Activated naive CD4-positive, alpha-beta T cell treated with anti-CD3 and anti-CD28 coated beads, Interleukin-2, amount 50 U/mL, for 72 hours (primary cell): ENCODE measurements at regions not wholly inside any gene's neighbourhood (a gene's known extent, or its start where the extent isn't known, plus 50 kb on each side); places are given as distances from the start of the nearest gene placed in this dataset.
"Not testable (repeated sequence)": the region's sequence is repeated elsewhere in the genome, so short reads cannot be mapped to it uniquely, and the experiment has no call there.

Source experiments
- ATAC-seq, 2 donors: fragments of 150-1000 bp; cut with Tn5 transposase; 2 replicates each; pipeline ENCODE4 v1.10.0; 2021; ENCODE audit warnings: mild to moderate bottlenecking in 2 of 2, moderate library complexity in 2 of 2
- DNase-seq, 2 donors: peaks; one replicate each; pipeline ENCODE4 v3.0.0; 2021 to 2022; ENCODE audit warnings: low spot score in 2 of 2
- H3K27ac Mint-ChIP-seq, 2 donors: one replicate each; pipeline ENCODE4 v1.8.0; 2022; ENCODE audit warnings: mild to moderate bottlenecking in 2 of 2, mixed read lengths in 2 of 2
- H3K36me3 Mint-ChIP-seq, 2 donors: one replicate each; pipeline ENCODE4 v1.8.0; 2022; ENCODE audit warnings: mixed read lengths in 2 of 2
- H3K9me3 Mint-ChIP-seq, 2 donors: one replicate each; pipeline ENCODE4 v1.8.0; 2022; ENCODE audit warnings: mixed read lengths in 2 of 2

DNA sequence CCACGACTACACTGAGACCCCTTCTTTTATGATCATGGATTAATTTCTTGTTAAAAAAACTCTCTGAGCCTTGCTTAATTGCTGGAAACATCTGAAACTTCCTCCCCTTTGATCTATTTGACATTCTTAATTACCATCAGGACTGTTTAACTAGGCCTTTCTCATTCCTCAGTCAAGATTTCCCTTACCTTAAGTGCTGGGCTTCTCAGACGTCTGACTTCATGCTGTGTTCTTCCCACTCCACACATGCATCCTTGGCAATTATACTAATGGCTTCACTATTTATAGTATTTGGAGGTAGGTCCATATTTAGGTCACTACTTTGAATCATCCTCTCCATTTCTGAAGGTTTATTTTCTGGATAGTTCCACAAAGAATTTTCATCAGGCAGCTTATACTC, 341.3 kb upstream of the TMPRSS15 start:
- ATAC-seq (no peak), DNase-seq (no peak)
- no peaks in the 10 kb centered on the region for H3K36me3 Mint-ChIP-seq
- peaks cover 13 to 14% of the 10 kb centered on the region in 2 donors for H3K9me3 Mint-ChIP-seq
- no peak overlapping the region for H3K27ac Mint-ChIP-seq

DNA sequence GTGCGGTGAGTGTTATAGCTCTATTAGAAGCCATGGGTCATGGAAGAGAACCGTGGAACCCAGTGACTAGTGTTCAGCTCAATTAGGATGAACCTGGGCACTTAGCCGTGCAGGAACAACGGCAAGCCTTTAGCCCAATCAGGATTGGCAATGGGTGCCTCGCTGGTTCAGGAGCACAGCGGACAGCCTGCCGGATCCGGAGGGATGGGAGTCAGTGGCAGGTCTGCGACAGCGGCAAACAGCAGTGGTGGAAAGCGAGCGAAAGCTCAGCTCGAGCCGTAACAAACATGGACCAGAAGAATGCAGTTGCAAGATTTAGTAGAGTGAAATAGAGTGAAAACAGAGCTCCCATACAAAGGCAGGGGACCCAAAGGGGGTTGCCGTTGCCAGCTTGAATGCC, 349.3 kb upstream of the TMPRSS15 start:
- H3K27ac Mint-ChIP-seq, ATAC-seq, DNase-seq, H3K36me3 Mint-ChIP-seq: not testable (repeated sequence)
- H3K9me3 Mint-ChIP-seq = peaks cover 4 to 11% of the 10 kb centered on the region in 2 donors

DNA sequence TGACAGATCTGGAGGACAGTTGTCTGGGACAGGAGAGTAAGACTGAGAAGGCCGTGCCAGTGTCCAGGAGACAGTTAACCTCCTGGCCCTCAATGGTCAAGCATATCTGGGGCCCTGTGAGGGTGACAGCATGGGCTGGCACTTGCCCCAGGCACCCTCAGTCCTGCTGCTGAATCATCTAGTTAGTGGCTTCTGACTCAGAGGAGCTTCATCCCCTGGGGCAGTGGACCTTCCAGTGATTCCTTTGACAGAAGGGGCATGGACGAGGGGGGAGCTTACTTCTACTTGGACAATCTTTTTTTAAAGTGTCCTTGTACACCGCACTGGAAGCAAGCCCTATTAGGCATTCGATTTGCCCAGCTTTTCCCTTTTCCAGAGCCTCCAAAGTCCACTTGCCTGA, 352.7 kb upstream of the TMPRSS15 start:
- DNase-seq, H3K36me3 Mint-ChIP-seq, ATAC-seq, H3K27ac Mint-ChIP-seq: not testable (repeated sequence)
- H3K9me3 Mint-ChIP-seq = peaks cover 3 to 10% of the 10 kb centered on the region in 2 donors

DNA sequence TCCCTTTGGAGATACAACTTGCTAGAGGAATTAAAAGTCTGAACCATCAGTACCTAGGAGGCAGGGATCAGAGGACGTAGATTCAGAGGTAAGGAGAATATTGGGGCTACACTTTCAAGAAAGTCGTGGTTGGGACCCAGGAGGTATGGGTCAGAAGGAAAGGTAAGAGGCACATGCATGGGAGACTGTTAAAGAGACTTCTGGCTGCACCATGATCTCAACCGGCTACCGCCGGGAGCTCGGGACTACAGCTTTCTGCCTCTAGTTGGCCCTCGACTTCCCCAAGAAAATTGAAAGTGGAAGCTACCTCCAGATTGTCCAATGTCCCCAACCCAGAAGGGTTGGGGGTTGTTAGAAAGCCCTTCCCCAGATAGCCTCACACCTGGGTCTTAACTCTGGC, 355.7 kb upstream of the TMPRSS15 start:
- ATAC-seq = no peak
- Mint-ChIP-seq H3K27ac (no peak overlapping the region), H3K36me3 (peaks cover 0 to 4% of the 10 kb centered on the region in 2 donors), H3K9me3 (peaks cover 7 to 10% of the 10 kb centered on the region in 2 donors)
- DNase-seq = no peak

DNA sequence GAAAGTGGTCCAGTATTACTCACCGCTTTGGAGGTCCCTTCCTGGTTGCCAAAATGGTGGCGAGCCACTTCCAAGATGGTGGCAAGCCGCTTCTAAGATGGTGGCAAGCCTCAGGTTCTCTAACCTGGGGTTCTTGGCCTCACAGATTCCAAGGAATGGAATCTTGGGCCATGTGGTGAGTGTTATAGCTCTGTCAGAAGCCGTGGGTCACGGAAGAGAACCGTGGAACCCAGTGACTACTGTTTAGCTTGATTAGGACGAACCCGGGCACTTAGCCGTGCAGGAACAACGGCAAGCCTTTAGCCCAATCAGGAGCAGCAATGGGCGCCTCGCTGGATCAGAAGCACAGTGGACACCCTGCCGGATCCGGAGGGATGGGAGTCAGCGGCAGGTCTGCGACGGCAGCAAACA, 356.2 kb upstream of the TMPRSS15 start:
- ATAC-seq = no peak
- Mint-ChIP-seq H3K36me3 (peaks cover 0 to 4% of the 10 kb centered on the region in 2 donors), H3K9me3 (peaks cover 7 to 10% of the 10 kb centered on the region in 2 donors), H3K27ac (no peak overlapping the region)
- DNase-seq = no peak

DNA sequence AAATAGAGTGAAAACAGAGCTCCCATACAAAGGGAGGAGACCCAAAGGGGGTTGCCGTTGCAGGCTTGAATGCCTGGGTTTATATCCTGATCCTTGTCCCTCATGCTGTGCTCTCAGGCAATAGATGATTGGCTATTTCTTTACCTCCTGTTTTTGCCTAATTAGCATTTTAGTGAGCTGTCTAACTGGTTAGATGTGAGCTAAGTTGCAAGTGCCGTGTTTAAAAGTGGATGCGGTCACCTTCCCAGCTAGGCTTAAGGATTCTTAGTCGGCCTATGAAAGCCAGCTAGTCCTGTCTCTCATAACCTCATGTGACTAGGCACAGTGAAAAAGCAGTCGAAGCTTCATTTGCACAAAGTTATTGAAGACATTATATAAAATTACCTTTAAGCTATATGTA, 356.7 kb upstream of the TMPRSS15 start:
- Mint-ChIP-seq H3K27ac (no peak overlapping the region), H3K9me3 (peaks cover 7 to 13% of the 10 kb centered on the region in 2 donors), H3K36me3 (peaks cover 0 to 4% of the 10 kb centered on the region in 2 donors)
- DNase-seq (no peak), ATAC-seq (no peak)

DNA sequence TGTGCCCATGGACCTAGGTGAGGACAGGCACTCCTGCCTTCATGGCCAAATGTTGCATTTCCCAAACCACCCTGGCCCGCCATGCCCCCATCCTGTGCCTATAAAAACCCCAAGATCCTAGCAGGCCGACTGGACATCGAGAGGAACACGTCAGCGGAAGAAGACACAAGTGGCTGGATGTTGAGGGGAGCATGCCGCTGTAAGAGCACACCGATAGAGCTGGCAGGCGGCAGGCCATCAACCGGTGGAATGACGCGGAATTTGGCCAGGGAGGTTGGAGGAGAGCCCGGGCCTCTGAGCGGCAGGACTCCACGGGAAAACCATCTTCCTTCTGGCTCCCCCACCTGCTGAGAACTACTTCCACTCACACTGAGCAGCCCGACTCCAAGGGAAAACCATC, 361.1 kb upstream of the TMPRSS15 start:
- Mint-ChIP-seq H3K36me3 (peaks cover 0 to 4% of the 10 kb centered on the region in 2 donors), H3K27ac (no peak overlapping the region)
- ATAC-seq = no peak

DNA sequence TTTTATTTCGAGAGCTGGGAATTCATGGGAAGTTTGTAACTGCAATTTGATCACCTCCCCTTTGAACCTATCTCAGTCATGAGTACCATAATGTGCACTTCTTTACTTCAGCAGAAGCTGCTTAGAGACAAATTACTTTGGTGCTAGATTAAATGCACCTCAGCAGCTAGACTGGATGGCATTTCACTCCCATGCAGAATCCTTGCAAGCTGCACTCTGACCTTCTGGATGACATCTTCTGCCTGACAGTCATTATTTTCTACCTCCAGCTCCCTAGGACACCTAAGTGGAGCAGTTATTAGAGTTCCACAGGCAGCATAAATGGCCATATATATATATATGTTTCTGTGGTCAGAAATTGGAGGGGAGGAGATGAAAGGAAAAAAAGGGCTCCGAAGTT, 366.0 kb upstream of the TMPRSS15 start:
- Mint-ChIP-seq H3K9me3 (peaks cover 12 to 16% of the 10 kb centered on the region in 2 donors), H3K27ac (no peak overlapping the region), H3K36me3 (no peaks in the 10 kb centered on the region)
- ATAC-seq (no peak), DNase-seq (no peak)

More for the DNA sequence above, 361.1 kb upstream of the TMPRSS15 start:
- peaks cover 10 to 13% of the 10 kb centered on the region in 2 donors for H3K9me3 Mint-ChIP-seq
- no peak for DNase-seq

DNA sequence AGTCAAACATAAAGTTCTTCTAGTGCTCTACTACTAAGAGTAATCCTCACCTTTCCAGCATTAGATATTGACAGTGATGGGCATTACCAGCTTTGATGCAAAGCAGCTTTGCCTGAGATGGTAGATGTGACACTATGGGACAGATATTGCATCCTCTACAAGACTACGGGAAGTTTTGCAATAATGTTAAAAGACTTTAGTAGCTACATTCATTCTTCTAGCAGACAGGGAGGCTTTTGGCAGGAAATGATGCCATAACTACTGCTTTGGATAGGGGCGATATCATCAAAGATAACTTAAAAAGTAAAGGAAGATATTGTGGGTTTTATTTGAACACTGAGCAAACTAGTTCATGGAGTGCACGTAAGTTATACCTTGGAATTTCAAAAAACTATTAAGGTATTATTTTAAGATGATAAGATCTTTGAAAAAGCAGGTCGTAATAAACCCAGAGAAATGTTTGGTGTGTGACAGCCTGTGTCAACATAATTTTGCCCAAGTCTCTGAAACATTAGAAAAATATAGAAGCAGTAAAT, 368.3 kb upstream of the TMPRSS15 start:
- no peak for ATAC-seq
- no peak for DNase-seq
- no peak overlapping the region for H3K27ac Mint-ChIP-seq
- peaks cover 6 to 9% of the 10 kb centered on the region in 2 donors for H3K9me3 Mint-ChIP-seq
- no peaks in the 10 kb centered on the region for H3K36me3 Mint-ChIP-seq

DNA sequence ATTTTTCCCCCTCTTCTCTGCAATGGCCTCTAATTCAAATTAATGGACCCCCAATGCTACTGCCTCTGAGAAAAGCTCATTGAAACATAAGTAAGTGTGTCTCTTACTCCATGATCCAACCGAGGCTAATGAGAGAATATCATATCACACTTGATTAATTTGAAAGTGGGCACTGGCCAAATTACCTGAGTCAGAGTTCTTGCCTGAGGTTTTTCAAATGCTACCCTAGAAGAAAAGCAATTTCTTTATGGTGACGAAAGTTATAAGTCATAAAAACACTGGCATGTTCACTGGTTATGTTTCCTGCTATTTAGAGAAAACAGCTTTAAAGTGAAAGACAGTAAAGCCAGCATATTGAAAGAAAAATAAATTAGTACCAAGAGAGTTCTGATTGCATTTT, 368.8 kb upstream of the TMPRSS15 start:
- no peak for ATAC-seq
- no peak for DNase-seq
- H3K9me3 Mint-ChIP-seq = peaks cover 6 to 9% of the 10 kb centered on the region in 2 donors
- no peak overlapping the region for H3K27ac Mint-ChIP-seq
- no peaks in the 10 kb centered on the region for H3K36me3 Mint-ChIP-seq

DNA sequence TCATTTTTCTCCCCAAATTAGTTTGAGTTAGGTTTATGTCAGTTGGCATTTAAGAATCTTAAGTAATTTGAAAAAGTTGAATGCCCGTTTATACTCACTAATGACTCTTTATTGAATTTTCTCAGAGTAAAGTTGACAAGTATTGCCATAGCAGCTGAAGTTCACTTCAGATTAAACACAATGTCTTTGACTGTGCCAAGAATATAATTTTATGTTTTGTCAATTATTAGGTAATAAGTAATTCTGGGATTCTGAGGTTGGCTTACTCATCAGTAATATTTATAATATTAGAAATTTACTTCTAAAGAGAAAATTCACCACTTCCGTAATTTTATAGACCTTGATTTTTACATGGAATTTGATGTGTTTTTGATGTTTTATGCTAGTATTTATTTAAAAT, 369.3 kb upstream of the TMPRSS15 start:
- no peak for ATAC-seq
- peaks cover 6 to 9% of the 10 kb centered on the region in 2 donors for H3K9me3 Mint-ChIP-seq
- no peak overlapping the region for H3K27ac Mint-ChIP-seq
- no peaks in the 10 kb centered on the region for H3K36me3 Mint-ChIP-seq
- DNase-seq = no peak

DNA sequence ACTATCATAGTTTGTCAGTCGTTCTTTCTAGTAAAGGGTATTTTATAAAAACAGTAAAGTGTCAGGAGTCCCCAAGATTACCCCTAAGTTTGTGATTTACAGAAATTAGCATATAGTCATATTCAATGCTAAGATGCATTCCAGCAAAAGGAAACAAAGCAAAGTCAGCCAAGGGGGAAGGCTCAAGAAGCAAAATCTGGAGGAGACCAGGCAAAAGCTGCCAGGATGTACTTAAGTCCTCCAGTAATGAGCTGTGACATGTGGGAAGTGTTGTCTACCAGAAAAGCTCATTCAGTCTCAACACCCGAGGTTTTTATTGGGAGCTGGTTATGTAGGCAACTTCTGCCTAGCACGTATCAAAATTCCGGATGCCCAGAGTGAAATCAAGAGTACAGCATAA, 373.4 kb upstream of the TMPRSS15 start:
- Mint-ChIP-seq H3K36me3 (no peaks in the 10 kb centered on the region), H3K27ac (no peak overlapping the region), H3K9me3 (peaks cover 16% of the 10 kb centered on the region in 2 donors)
- DNase-seq (no peak), ATAC-seq (no peak)

DNA sequence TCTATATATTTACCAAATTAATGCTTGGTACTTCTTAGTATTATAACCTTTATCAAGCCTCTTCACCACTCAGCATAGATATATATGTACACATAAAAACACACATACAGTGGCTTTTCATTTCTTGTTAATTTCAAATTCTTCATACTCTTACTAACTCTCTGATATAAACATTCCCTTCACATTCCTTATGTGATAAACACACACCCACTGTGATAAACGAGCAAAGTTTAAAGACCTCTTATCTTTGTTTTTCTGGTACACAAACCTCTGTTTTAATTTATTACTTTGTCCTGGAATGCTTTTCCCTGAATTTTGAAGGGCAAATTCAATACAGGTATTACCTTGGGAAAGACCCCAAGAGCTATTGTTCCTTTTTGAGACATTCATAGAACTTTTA, 379.1 kb upstream of the TMPRSS15 start:
- no peaks in the 10 kb centered on the region for H3K36me3 Mint-ChIP-seq
- H3K27ac Mint-ChIP-seq = no peak overlapping the region
- ATAC-seq (no peak), DNase-seq (no peak)
- peaks cover 8 to 17% of the 10 kb centered on the region in 2 donors for H3K9me3 Mint-ChIP-seq

DNA sequence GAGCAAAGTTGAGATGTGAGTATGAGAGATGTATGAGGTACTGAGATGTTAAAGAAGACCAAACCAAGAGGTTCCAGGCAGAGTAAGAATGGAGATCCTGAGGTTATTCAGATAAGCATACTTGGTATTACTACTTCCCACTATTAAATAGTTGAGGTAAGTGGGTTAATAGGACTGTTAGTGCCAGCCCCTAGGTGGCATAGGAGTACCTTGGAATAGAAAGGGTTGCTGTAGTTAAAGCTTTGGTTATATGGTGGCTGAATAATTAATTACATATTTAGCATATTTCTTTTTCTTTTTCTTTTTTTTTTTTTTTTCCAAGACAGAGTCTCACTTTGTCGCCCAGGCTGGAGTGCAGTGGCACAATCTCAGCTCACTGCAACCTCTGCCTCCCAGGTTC, 397.9 kb upstream of the TMPRSS15 start:
- Mint-ChIP-seq H3K36me3 (peaks cover 0 to 5% of the 10 kb centered on the region in 2 donors), H3K27ac (no peak overlapping the region), H3K9me3 (peaks cover 30 to 38% of the 10 kb centered on the region in 2 donors)
- no peak for DNase-seq
- no peak for ATAC-seq

DNA sequence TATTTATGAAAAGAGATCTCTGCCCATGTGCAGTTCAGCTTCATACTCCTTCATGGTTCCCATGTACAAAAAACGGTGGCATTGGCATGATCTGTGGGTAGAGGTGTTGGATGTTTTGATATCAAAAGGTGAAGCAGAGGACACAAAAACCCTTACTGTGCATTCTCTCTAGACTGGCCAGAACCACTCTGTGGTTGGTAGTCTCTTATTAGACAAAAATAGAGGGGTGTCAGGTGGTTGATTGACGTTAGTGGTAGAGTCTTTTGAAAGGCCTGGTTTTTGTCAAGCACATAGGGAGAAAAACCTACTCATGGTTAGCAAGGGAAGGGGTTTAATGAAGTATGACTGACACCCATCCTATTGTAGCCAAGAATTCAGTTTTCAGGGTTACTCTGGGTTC, 400.0 kb upstream of the TMPRSS15 start:
- ATAC-seq (no peak), DNase-seq (no peak)
- H3K27ac Mint-ChIP-seq = no peak overlapping the region
- peaks cover 0 to 5% of the 10 kb centered on the region in 2 donors for H3K36me3 Mint-ChIP-seq
- peaks cover 33 to 38% of the 10 kb centered on the region in 2 donors for H3K9me3 Mint-ChIP-seq

DNA sequence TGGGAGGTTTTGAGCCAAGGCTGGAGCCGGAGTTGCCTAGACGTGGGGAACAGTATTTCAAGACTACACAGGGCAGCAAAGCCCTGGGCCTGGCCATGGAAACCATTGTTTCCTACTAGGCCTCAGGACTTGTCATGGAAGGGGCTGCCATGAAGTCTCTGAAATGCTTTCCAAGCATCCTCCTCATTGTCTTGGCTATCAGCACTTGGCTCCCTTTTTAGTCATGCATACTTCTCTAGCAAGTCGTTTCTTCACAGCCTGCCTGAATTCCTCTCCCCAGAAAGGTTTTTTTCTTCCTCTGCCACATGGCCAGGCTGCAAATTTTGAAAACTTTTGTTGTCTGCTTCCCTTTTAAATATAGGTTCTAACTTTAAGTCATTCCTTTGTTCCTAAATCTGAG, 406.6 kb upstream of the TMPRSS15 start:
- peaks cover 34 to 40% of the 10 kb centered on the region in 2 donors for H3K9me3 Mint-ChIP-seq
- DNase-seq (no peak), ATAC-seq (no peak)
- H3K27ac Mint-ChIP-seq = no peak overlapping the region
- no peaks in the 10 kb centered on the region for H3K36me3 Mint-ChIP-seq

DNA sequence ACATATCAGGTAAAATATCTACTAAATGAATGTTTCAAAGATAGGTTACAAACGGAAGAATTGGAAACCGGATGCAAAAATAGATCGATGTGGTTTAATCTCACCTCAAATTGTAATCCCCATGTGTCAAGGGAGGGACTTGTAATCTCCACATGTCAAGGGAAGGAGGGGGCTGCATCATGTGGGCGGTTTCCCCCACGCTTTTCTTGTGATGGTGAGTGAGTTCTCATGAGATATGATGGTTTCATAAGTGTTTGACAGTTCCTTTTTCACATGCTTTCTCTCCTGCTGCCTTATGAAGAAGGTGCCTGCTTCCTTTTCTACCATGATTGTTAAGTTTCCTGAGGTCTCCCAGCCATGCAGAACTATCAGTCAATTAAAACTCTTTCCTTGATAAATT, 408.7 kb upstream of the TMPRSS15 start:
- Mint-ChIP-seq H3K36me3 (no peaks in the 10 kb centered on the region), H3K27ac (no peak overlapping the region), H3K9me3 (peaks cover 23 to 28% of the 10 kb centered on the region in 2 donors)
- DNase-seq (no peak), ATAC-seq (no peak)

DNA sequence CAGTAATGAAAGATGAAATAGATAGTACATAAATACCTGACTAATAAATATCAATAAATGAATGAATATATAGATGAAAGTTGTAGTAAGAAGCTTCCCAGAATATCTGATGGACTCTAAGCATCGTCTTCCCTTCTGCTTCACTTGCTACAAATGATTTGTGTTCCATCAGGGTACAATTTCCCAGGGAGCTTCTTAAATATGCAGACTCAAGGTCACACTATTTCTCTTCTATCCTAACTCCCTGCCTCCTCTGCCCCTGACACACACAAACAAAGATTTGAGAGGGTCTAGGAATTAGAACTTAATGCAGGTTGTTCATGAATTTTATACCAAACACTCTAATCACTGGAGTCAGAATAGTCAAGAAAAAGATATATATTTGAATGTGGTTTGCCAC, 415.9 kb upstream of the TMPRSS15 start:
- ATAC-seq (no peak), DNase-seq (no peak)
- H3K9me3 Mint-ChIP-seq = peaks cover 4 to 6% of the 10 kb centered on the region in 2 donors
- no peak overlapping the region for H3K27ac Mint-ChIP-seq
- no peaks in the 10 kb centered on the region for H3K36me3 Mint-ChIP-seq
